TTC549 (cell line): ENCODE measurements at regions not wholly inside any gene's neighbourhood (a gene's known extent, or its start where the extent isn't known, plus 50 kb on each side); places are given as distances from the start of the nearest gene placed in this dataset.
A peak's percentile ranks its signal among the peaks of the same experiment; 100 is the strongest.

Experiments
- FAIRE-seq: peaks from 2 replicates; lab custom pipeline; 2012; peaks lifted over from hg19 to GRCh38; lab: Jason Lieb, UNC

GRCh38 chr14:84819528-84819927, 710.4 kb upstream of the FLRT2 start:
- FAIRE-seq = no peak

GRCh38 chr14:84825481-84826251, 704.3 kb upstream of the FLRT2 start:
- FAIRE-seq = no peak

GRCh38 chr14:84826294-84826693, 703.6 kb upstream of the FLRT2 start:
- FAIRE-seq = no peak

- peak; percentile 62 for FAIRE-seq
These were observed 679.3 kb upstream of the FLRT2 start for GRCh38 chr14:84850595-84850994.

GRCh38 chr14:84856751-84857534, 673.0 kb upstream of the FLRT2 start:
- FAIRE-seq = no peak

GRCh38 chr14:84857571-84857970, 672.4 kb upstream of the FLRT2 start:
- no peak for FAIRE-seq

- FAIRE-seq = no peak
These were observed 670.8 kb upstream of the FLRT2 start for GRCh38 chr14:84859116-84859515.

GRCh38 chr14:84864548-84865271, 665.2 kb upstream of the FLRT2 start:
- no peak for FAIRE-seq

- no peak for FAIRE-seq
These were observed 658.2 kb upstream of the FLRT2 start for GRCh38 chr14:84871734-84872133.

- FAIRE-seq = no peak
These were observed 655.5 kb upstream of the FLRT2 start for GRCh38 chr14:84874436-84874835.

GRCh38 chr14:84877061-84877460, 652.9 kb upstream of the FLRT2 start:
- no peak for FAIRE-seq

GRCh38 chr14:84882830-84883229, 647.1 kb upstream of the FLRT2 start:
- no peak for FAIRE-seq

GRCh38 chr14:84885061-84885460, 644.9 kb upstream of the FLRT2 start:
- FAIRE-seq = no peak

GRCh38 chr14:84891404-84891803, 638.5 kb upstream of the FLRT2 start:
- no peak for FAIRE-seq

- FAIRE-seq = no peak
These were observed 635.7 kb upstream of the FLRT2 start for GRCh38 chr14:84894254-84894653.

- no peak for FAIRE-seq
These were observed 607.6 kb upstream of the FLRT2 start for GRCh38 chr14:84922370-84922769.

GRCh38 chr14:84926656-84927055, 603.3 kb upstream of the FLRT2 start:
- peak; percentile 53 for FAIRE-seq

GRCh38 chr14:84927096-84927827, 602.7 kb upstream of the FLRT2 start:
- no peak for FAIRE-seq

GRCh38 chr14:84929086-84929485, 600.9 kb upstream of the FLRT2 start:
- FAIRE-seq = no peak

- no peak for FAIRE-seq
These were observed 600.1 kb upstream of the FLRT2 start for GRCh38 chr14:84929834-84930233.

GRCh38 chr14:84937016-84937415, 592.9 kb upstream of the FLRT2 start:
- no peak for FAIRE-seq

- no peak for FAIRE-seq
These were observed 592.5 kb upstream of the FLRT2 start for GRCh38 chr14:84937449-84937848.
